HG03135 (cell line): ENCODE measurements at regions not wholly inside any gene's neighbourhood (a gene's known extent, or its start where the extent isn't known, plus 50 kb on each side); places are given as distances from the start of the nearest gene placed in this dataset.

Source experiments
- ATAC-seq: cut with Tn5 transposase; IDR thresholded peaks from one replicate; pipeline ENCODE4 v1.9.1; 2021; ENCODE audit warnings: mild to moderate bottlenecking, moderate library complexity; ENCODE audit not compliant: unreplicated experiment

- no peak for ATAC-seq
These were observed 410.2 kb upstream of the CHST9 start for GRCh38 chr18:27595113-27595838.

- no peak for ATAC-seq
These were observed 400.6 kb upstream of the CHST9 start for GRCh38 chr18:27585602-27586173.

- ATAC-seq = no peak
These were observed 398.4 kb upstream of the CHST9 start for GRCh38 chr18:27583466-27583865.

- no peak for ATAC-seq
These were observed 397.8 kb upstream of the CHST9 start for GRCh38 chr18:27582760-27583412.

GRCh38 chr18:27581296-27581904 lies 396.3 kb upstream of the CHST9 start:
- ATAC-seq = no peak

GRCh38 chr18:27579364-27579763 lies 394.3 kb upstream of the CHST9 start:
- ATAC-seq = no peak

- ATAC-seq = no peak
These were observed 392.6 kb upstream of the CHST9 start for GRCh38 chr18:27577752-27578151.

- no peak for ATAC-seq
These were observed 392.2 kb upstream of the CHST9 start for GRCh38 chr18:27577265-27577664.

- ATAC-seq = no peak
These were observed 382.3 kb upstream of the CHST9 start for GRCh38 chr18:27567434-27567833.

- ATAC-seq = no peak
These were observed 379.0 kb upstream of the CHST9 start for GRCh38 chr18:27564066-27564465.

- no peak for ATAC-seq
These were observed 373.5 kb upstream of the CHST9 start for GRCh38 chr18:27558388-27559155.

- no peak for ATAC-seq
These were observed 371.6 kb upstream of the CHST9 start for GRCh38 chr18:27556741-27557140.

- ATAC-seq = no peak
These were observed 364.4 kb upstream of the CHST9 start for GRCh38 chr18:27549335-27550039.

- ATAC-seq = no peak
These were observed 361.9 kb upstream of the CHST9 start for GRCh38 chr18:27546991-27547390.

GRCh38 chr18:27544206-27544605 lies 359.1 kb upstream of the CHST9 start:
- no peak for ATAC-seq

GRCh38 chr18:27541293-27541692 lies 356.2 kb upstream of the CHST9 start:
- no peak for ATAC-seq

GRCh38 chr18:27540111-27540510 lies 355.0 kb upstream of the CHST9 start:
- ATAC-seq = no peak

- no peak for ATAC-seq
These were observed 343.9 kb upstream of the CHST9 start for GRCh38 chr18:27528925-27529521.

GRCh38 chr18:27527856-27528255 lies 342.7 kb upstream of the CHST9 start:
- ATAC-seq = no peak

GRCh38 chr18:27520401-27520800 lies 335.3 kb upstream of the CHST9 start:
- ATAC-seq = no peak
